Dendritic cell treated with granulocyte-macrophage colony-stimulating factor and Interleukin-4, amounts not matched to agents 40 ng/mL and 50 ng/mL, for 4 days (primary cell): ENCODE measurements at regions not wholly inside any gene's neighbourhood (a gene's known extent, or its start where the extent isn't known, plus 50 kb on each side); places are given as distances from the start of the nearest gene placed in this dataset.
"Not testable (repeated sequence)": the region's sequence is repeated elsewhere in the genome, so short reads cannot be mapped to it uniquely, and the experiment has no call there.

Experiments used
- H3K27ac Mint-ChIP-seq: one replicate; pipeline ENCODE4 v1.8.0; 2022; ENCODE audit warnings: mild to moderate bottlenecking, mixed read lengths
- H3K27me3 Mint-ChIP-seq: one replicate; pipeline ENCODE4 v1.8.0; 2022; ENCODE audit warnings: mild to moderate bottlenecking, mixed read lengths
- H3K36me3 Mint-ChIP-seq: one replicate; pipeline ENCODE4 v1.8.0; 2022; ENCODE audit warnings: low read depth, mixed read lengths
- H3K4me1 Mint-ChIP-seq: one replicate; pipeline ENCODE4 v1.8.0; 2022; ENCODE audit warnings: low read depth, mixed read lengths
- H3K4me3 Mint-ChIP-seq: one replicate; pipeline ENCODE4 v1.8.0; 2022; ENCODE audit warnings: mild to moderate bottlenecking, moderate library complexity, mixed read lengths
- H3K9me3 Mint-ChIP-seq: one replicate; pipeline ENCODE4 v1.8.0; 2022; ENCODE audit warnings: mixed read lengths
- intact Hi-C: fragments of 100-400 bp; cut with micrococcal nuclease; formaldehyde crosslinking; loops from one replicate; pipeline ENCODE4 v1.15.0; 2022

- Mint-ChIP-seq H3K27me3 (no peaks in the 10 kb centered on the region), H3K27ac (no peak overlapping the region), H3K36me3 (no peaks in the 10 kb centered on the region), H3K9me3 (peaks cover 22% of the 10 kb centered on the region), H3K4me1 (no peaks in the 10 kb centered on the region), H3K4me3 (no peak overlapping the region)
- intact Hi-C loops, result no loop called here
Observed at GRCh38 chr6:19558201-19558600, 279.0 kb upstream of the ID4 start.

- no peak overlapping the region for H3K4me3 Mint-ChIP-seq
- H3K36me3 Mint-ChIP-seq, result no peaks in the 10 kb centered on the region
- intact Hi-C loops, result no loop called here
- peaks cover 22% of the 10 kb centered on the region for H3K9me3 Mint-ChIP-seq
- no peak overlapping the region for H3K27ac Mint-ChIP-seq
- no peaks in the 10 kb centered on the region for H3K27me3 Mint-ChIP-seq
- H3K4me1 Mint-ChIP-seq, result no peaks in the 10 kb centered on the region
Observed at GRCh38 chr6:19558934-19559333, 278.2 kb upstream of the ID4 start.

- no peaks in the 10 kb centered on the region for H3K4me1 Mint-ChIP-seq
- H3K27ac Mint-ChIP-seq, result no peak overlapping the region
- H3K4me3 Mint-ChIP-seq, result no peak overlapping the region
- no peaks in the 10 kb centered on the region for H3K27me3 Mint-ChIP-seq
- peaks cover 23% of the 10 kb centered on the region for H3K9me3 Mint-ChIP-seq
- intact Hi-C loops, result no loop called here
- H3K36me3 Mint-ChIP-seq, result no peaks in the 10 kb centered on the region
Observed at GRCh38 chr6:19562468-19562867, 274.7 kb upstream of the ID4 start.

GRCh38 chr6:19569563-19569962 lies 267.6 kb upstream of the ID4 start:
- Mint-ChIP-seq H3K27ac (no peak overlapping the region), H3K4me3 (no peak overlapping the region), H3K27me3 (no peaks in the 10 kb centered on the region), H3K36me3 (no peaks in the 10 kb centered on the region), H3K4me1 (no peaks in the 10 kb centered on the region), H3K9me3 (peaks cover 36% of the 10 kb centered on the region)
- intact Hi-C loops, result no loop called here

- no peak overlapping the region for H3K4me3 Mint-ChIP-seq
- intact Hi-C loops, result no loop called here
- H3K27ac Mint-ChIP-seq, result no peak overlapping the region
- no peaks in the 10 kb centered on the region for H3K36me3 Mint-ChIP-seq
- H3K4me1 Mint-ChIP-seq, result no peaks in the 10 kb centered on the region
- H3K9me3 Mint-ChIP-seq, result peaks cover 25% of the 10 kb centered on the region
- no peaks in the 10 kb centered on the region for H3K27me3 Mint-ChIP-seq
Observed at GRCh38 chr6:19571176-19571575, 266.0 kb upstream of the ID4 start.

GRCh38 chr6:19578481-19578880 lies 258.7 kb upstream of the ID4 start:
- peaks cover 42% of the 10 kb centered on the region for H3K9me3 Mint-ChIP-seq
- H3K4me1 Mint-ChIP-seq, result no peaks in the 10 kb centered on the region
- H3K36me3 Mint-ChIP-seq, result no peaks in the 10 kb centered on the region
- no peaks in the 10 kb centered on the region for H3K27me3 Mint-ChIP-seq
- intact Hi-C loops, result no loop called here
- no peak overlapping the region for H3K4me3 Mint-ChIP-seq
- H3K27ac Mint-ChIP-seq, result no peak overlapping the region

GRCh38 chr6:19584207-19584606 lies 253.0 kb upstream of the ID4 start:
- H3K27ac Mint-ChIP-seq, H3K4me3 Mint-ChIP-seq, H3K4me1 Mint-ChIP-seq, H3K36me3 Mint-ChIP-seq, intact Hi-C loops, H3K27me3 Mint-ChIP-seq: not testable (repeated sequence)
- peaks cover 13% of the 10 kb centered on the region for H3K9me3 Mint-ChIP-seq

- Mint-ChIP-seq H3K27me3 (no peaks in the 10 kb centered on the region), H3K27ac (no peak overlapping the region), H3K4me1 (no peaks in the 10 kb centered on the region), H3K36me3 (no peaks in the 10 kb centered on the region), H3K4me3 (no peak overlapping the region), H3K9me3 (no peaks in the 10 kb centered on the region)
- intact Hi-C loops, result no loop called here
Observed at GRCh38 chr6:19587238-19587942, 249.8 kb upstream of the ID4 start.

GRCh38 chr6:19590501-19591131 lies 246.6 kb upstream of the ID4 start:
- Mint-ChIP-seq H3K27ac (no peak overlapping the region), H3K27me3 (no peaks in the 10 kb centered on the region), H3K36me3 (no peaks in the 10 kb centered on the region), H3K4me3 (no peak overlapping the region), H3K4me1 (no peaks in the 10 kb centered on the region), H3K9me3 (no peaks in the 10 kb centered on the region)
- intact Hi-C loops, result no loop called here

GRCh38 chr6:19597809-19598320 lies 239.3 kb upstream of the ID4 start:
- intact Hi-C loops, result no loop called here
- H3K27ac Mint-ChIP-seq, result no peak overlapping the region
- H3K4me3 Mint-ChIP-seq, result no peak overlapping the region
- H3K27me3 Mint-ChIP-seq, result no peaks in the 10 kb centered on the region
- no peaks in the 10 kb centered on the region for H3K4me1 Mint-ChIP-seq
- H3K36me3 Mint-ChIP-seq, result no peaks in the 10 kb centered on the region
- H3K9me3 Mint-ChIP-seq, result no peaks in the 10 kb centered on the region

GRCh38 chr6:19599796-19600464 lies 237.2 kb upstream of the ID4 start:
- H3K27ac Mint-ChIP-seq, result no peak overlapping the region
- no peak overlapping the region for H3K4me3 Mint-ChIP-seq
- intact Hi-C loops, result no loop called here
- H3K36me3 Mint-ChIP-seq, result no peaks in the 10 kb centered on the region
- no peaks in the 10 kb centered on the region for H3K27me3 Mint-ChIP-seq
- peaks cover 2% of the 10 kb centered on the region for H3K9me3 Mint-ChIP-seq
- no peaks in the 10 kb centered on the region for H3K4me1 Mint-ChIP-seq

- Mint-ChIP-seq H3K4me3 (no peak overlapping the region), H3K36me3 (no peaks in the 10 kb centered on the region), H3K27ac (no peak overlapping the region), H3K9me3 (peaks cover 27% of the 10 kb centered on the region), H3K27me3 (no peaks in the 10 kb centered on the region), H3K4me1 (no peaks in the 10 kb centered on the region)
- intact Hi-C loops, result no loop called here
Observed at GRCh38 chr6:19602434-19603013, 234.6 kb upstream of the ID4 start.

- Mint-ChIP-seq H3K27me3 (no peaks in the 10 kb centered on the region), H3K4me1 (no peaks in the 10 kb centered on the region), H3K27ac (no peak overlapping the region), H3K4me3 (no peak overlapping the region), H3K9me3 (peaks cover 31% of the 10 kb centered on the region), H3K36me3 (no peaks in the 10 kb centered on the region)
- intact Hi-C loops, result no loop called here
Observed at GRCh38 chr6:19603721-19604120, 233.4 kb upstream of the ID4 start.

GRCh38 chr6:19605624-19606023 lies 231.5 kb upstream of the ID4 start:
- Mint-ChIP-seq H3K9me3 (peaks cover 31% of the 10 kb centered on the region), H3K4me3 (no peak overlapping the region), H3K4me1 (no peaks in the 10 kb centered on the region), H3K27ac (no peak overlapping the region), H3K36me3 (no peaks in the 10 kb centered on the region), H3K27me3 (no peaks in the 10 kb centered on the region)
- intact Hi-C loops, result no loop called here
